GM12891 (cell line): ENCODE measurements at regions not wholly inside any gene's neighbourhood (a gene's known extent, or its start where the extent isn't known, plus 50 kb on each side); places are given as distances from the start of the nearest gene placed in this dataset.

Experiments used
- DNase-seq: peaks from one replicate; pipeline ENCODE4 v3.0.0; 2011; ENCODE audit warnings: low spot score; ENCODE audit not compliant: insufficient read length
- FAIRE-seq: peaks from 2 replicates; lab custom pipeline; 2011; peaks lifted over from hg19 to GRCh38; lab: Jason Lieb, UNC
- PAX5 ChIP-seq: IDR thresholded peaks from 2 replicates; pipeline ENCODE4 v1.6.1; 2011; ENCODE audit warnings: low read length, moderate library complexity, mild to moderate bottlenecking; ENCODE audit not compliant: insufficient read depth, severe bottlenecking
- POLR2A ChIP-seq: IDR thresholded peaks from 2 replicates; pipeline ENCODE4 v1.6.1; 2011; ENCODE audit warnings: low read depth, low read length, control low read depth
- POLR2AphosphoS5 ChIP-seq: IDR thresholded peaks from 2 replicates; pipeline ENCODE4 v1.6.1; 2011; ENCODE audit warnings: low read depth, low read length, control low read depth
- POU2F2 ChIP-seq: IDR thresholded peaks from 2 replicates; pipeline ENCODE4 v1.6.1; 2011; ENCODE audit warnings: low read depth, mild to moderate bottlenecking, control low read depth, low read length, moderate library complexity
- SPI1 ChIP-seq: IDR thresholded peaks from 2 replicates; pipeline ENCODE4 v1.6.1; 2011; ENCODE audit warnings: low read depth, low read length, control low read depth
- TAF1 ChIP-seq: IDR thresholded peaks from 2 replicates; pipeline ENCODE4 v1.6.1; 2011; ENCODE audit warnings: low read depth, low read length, control low read depth

GRCh38 chr9:90556897-90557675 is 85.5 kb downstream of the DIRAS2 start:
- TF ChIP-seq SPI1 (no peak), TAF1 (no peak), POU2F2 (no peak), POLR2AphosphoS5 (no peak), PAX5 (no peak), POLR2A (no peak)
- DNase-seq: no peak
- FAIRE-seq: no peak

DNA sequence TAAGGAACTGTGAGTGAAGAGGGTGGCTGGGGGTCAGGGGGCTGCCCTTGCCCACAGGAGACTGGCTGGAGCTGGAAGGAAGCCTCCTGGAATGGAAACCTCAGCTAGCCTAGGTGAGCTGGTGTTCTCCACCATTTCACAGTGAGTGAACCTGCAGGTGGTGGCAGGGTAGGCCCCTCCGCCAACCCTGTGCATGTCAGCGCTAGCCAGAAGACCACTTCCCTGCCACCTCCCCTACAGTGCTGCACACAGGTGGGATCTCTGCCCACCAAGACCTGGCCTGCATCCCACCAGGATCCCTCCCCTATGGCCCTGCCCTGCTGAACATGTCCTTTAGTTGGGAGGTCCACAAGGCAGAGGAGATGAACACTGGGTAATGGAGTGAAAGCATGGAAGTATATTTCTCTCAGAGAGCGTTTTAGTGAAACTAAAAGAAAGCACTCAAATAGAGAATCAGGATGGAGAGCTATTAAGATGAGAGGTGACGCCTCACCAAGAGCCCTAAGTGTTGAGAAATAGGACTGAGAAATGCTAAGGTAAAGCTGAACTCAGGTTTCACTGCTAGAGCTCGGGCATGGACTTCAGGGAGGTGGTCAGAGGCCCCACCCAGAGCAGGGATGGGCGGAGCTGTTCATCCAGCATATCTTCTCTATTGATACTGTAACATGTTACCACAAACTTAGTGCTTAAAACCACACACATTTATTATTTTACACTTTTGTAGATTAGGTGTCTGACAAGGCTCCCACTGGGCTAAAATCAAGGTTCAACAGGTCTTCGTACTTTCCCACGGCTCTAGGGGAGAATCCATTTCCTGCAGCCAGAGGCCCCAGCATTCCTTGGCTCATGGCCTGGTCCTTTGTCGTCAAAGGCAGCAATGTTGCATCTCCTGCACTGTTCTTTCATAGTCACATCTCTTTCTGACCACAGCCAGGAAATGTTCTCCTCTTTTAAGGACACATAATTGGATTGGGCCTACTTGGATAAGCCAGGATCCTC is 83.2 kb downstream of the DIRAS2 start:
- no peak for FAIRE-seq
- DNase-seq: no peak
- TF ChIP-seq TAF1 (no peak), PAX5 (no peak), SPI1 (no peak), POU2F2 (no peak), POLR2AphosphoS5 (no peak), POLR2A (no peak)
